ENCODE measurements at regions not wholly inside any gene's neighbourhood (a gene's known extent, or its start where the extent isn't known, plus 50 kb on each side); places are given as distances from the start of the nearest gene placed in this dataset.
"Not testable (repeated sequence)": the region's sequence is repeated elsewhere in the genome, so short reads cannot be mapped to it uniquely, and the experiment has no call there.

GRCh38 chr10:118963933-118964332 is 65.6 kb upstream of the NANOS1 start:
- RAD21 ChIA-PET (ENCODE audit: low non-redundant PET in 1 of 2, low total read pairs in 2 of 2, uncharacterized antibody in 2 of 2, unreplicated experiment in 2 of 2), result no interaction called here
- H3K4me2 ChIP-seq (ENCODE audit: low read length), result no peak overlapping the region
- no peaks in the 10 kb centered on the region for H3K27me3 ChIP-seq (ENCODE audit: insufficient read depth, low read length)
- H4K20me1 ChIP-seq (ENCODE audit: insufficient read depth), result no peaks in the 10 kb centered on the region
- TF ChIP-seq, protein P1, sequence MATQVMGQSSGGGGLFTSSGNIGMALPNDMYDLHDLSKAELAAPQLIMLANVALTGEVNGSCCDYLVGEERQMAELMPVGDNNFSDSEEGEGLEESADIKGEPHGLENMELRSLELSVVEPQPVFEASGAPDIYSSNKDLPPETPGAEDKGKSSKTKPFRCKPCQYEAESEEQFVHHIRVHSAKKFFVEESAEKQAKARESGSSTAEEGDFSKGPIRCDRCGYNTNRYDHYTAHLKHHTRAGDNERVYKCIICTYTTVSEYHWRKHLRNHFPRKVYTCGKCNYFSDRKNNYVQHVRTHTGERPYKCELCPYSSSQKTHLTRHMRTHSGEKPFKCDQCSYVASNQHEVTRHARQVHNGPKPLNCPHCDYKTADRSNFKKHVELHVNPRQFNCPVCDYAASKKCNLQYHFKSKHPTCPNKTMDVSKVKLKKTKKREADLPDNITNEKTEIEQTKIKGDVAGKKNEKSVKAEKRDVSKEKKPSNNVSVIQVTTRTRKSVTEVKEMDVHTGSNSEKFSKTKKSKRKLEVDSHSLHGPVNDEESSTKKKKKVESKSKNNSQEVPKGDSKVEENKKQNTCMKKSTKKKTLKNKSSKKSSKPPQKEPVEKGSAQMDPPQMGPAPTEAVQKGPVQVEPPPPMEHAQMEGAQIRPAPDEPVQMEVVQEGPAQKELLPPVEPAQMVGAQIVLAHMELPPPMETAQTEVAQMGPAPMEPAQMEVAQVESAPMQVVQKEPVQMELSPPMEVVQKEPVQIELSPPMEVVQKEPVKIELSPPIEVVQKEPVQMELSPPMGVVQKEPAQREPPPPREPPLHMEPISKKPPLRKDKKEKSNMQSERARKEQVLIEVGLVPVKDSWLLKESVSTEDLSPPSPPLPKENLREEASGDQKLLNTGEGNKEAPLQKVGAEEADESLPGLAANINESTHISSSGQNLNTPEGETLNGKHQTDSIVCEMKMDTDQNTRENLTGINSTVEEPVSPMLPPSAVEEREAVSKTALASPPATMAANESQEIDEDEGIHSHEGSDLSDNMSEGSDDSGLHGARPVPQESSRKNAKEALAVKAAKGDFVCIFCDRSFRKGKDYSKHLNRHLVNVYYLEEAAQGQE (IDR thresholded peaks at IDR 0.05; ENCODE audit: low read depth), result no peak
- TF ChIP-seq SIN3A (IDR thresholded peaks at IDR 0.05; ENCODE audit: low read depth) (no peak), ZFX (IDR thresholded peaks at IDR 0.05) (no peak), EGR1 (IDR thresholded peaks at IDR 0.05; ENCODE audit: low read depth) (no peak), ZBTB33 (IDR thresholded peaks at IDR 0.05; ENCODE audit: extremely low read depth, insufficient replicate concordance, low read length) (no peak), ZNF274 (IDR thresholded peaks at IDR 0.05; ENCODE audit: low read depth, low read length) (no peak), CBX3 (IDR thresholded peaks at IDR 0.05; ENCODE audit: low read depth) (no peak), POLR2A (IDR thresholded peaks at IDR 0.05; ENCODE audit: borderline replicate concordance, extremely low read depth, insufficient read depth, insufficient read length) (no peak)
- POLR2A ChIA-PET, result no interaction called here
- no peak overlapping the region for H3K27ac ChIP-seq (ENCODE audit: low read depth, low read length)
- H3K4me1 ChIP-seq (ENCODE audit: control insufficient read depth in 1 of 2, insufficient read depth in 2 of 2, low read length in 2 of 2), result peaks cover 6 to 46% of the 10 kb centered on the region in 2 experiments
- DNase-seq (ENCODE audit: low read depth, low spot score), result no peak
- H3K79me2 ChIP-seq (ENCODE audit: insufficient read depth, low read length), result no peaks in the 10 kb centered on the region
- no peaks in the 10 kb centered on the region for H3K9me3 ChIP-seq (ENCODE audit: control insufficient read depth in 1 of 2, insufficient read depth in 1 of 2, low read depth in 1 of 2, low read length in 2 of 2)
- CTCF ChIA-PET, result no interaction called here
- no peaks in the 10 kb centered on the region for H3K9me2 ChIP-seq (ENCODE audit: insufficient read depth)
- BruUV-seq (replicated peaks), result no TSS peak
- no peak for ATAC-seq
- intact Hi-C loops (cut with micrococcal nuclease), result no loop called here
- H3K4me3 ChIP-seq (replicated peaks in 1 of 2; ENCODE audit: low read depth in 1 of 2, low read length in 2 of 2), result no peak overlapping the region
- H3K9ac ChIP-seq (ENCODE audit: low read length), result no peak overlapping the region
- H3K36me3 ChIP-seq (ENCODE audit: control insufficient read depth in 1 of 2, insufficient read depth in 2 of 2, low read length in 2 of 2), result no peaks in the 10 kb centered on the region
- no peak overlapping the region for H2AFZ ChIP-seq (ENCODE audit: low read depth, low read length, poor library complexity, severe bottlenecking)

GRCh38 chr10:118964476-118964875 is 65.0 kb upstream of the NANOS1 start:
- POLR2A ChIA-PET, CTCF ChIA-PET: not testable (repeated sequence)

More at GRCh38 chr10:118964476-118964875, 65.0 kb upstream of the NANOS1 start:
- H3K4me1 ChIP-seq (ENCODE audit: control insufficient read depth in 1 of 2, insufficient read depth in 2 of 2, low read length in 2 of 2), result peaks cover 2 to 41% of the 10 kb centered on the region in 2 experiments; a peak in 3 of 4 replicates
- H3K36me3 ChIP-seq (ENCODE audit: control insufficient read depth in 1 of 2, insufficient read depth in 2 of 2, low read length in 2 of 2); H3K9me2 ChIP-seq (ENCODE audit: insufficient read depth); H3K9me3 ChIP-seq (ENCODE audit: control insufficient read depth in 1 of 2, insufficient read depth in 1 of 2, low read depth in 1 of 2, low read length in 2 of 2); intact Hi-C loops (cut with micrococcal nuclease); BruUV-seq (replicated peaks); H3K27me3 ChIP-seq (ENCODE audit: insufficient read depth, low read length); H3K79me2 ChIP-seq (ENCODE audit: insufficient read depth, low read length); H4K20me1 ChIP-seq (ENCODE audit: insufficient read depth); H3K4me2 ChIP-seq (ENCODE audit: low read length); DNase-seq (ENCODE audit: low read depth, low spot score); H3K9ac ChIP-seq (ENCODE audit: low read length); RAD21 ChIA-PET (ENCODE audit: low non-redundant PET in 1 of 2, low total read pairs in 2 of 2, uncharacterized antibody in 2 of 2, unreplicated experiment in 2 of 2); H3K27ac ChIP-seq (ENCODE audit: low read depth, low read length); ATAC-seq; H3K4me3 ChIP-seq (replicated peaks in 1 of 2; ENCODE audit: low read depth in 1 of 2, low read length in 2 of 2); H2AFZ ChIP-seq (ENCODE audit: low read depth, low read length, poor library complexity, severe bottlenecking): not testable (repeated sequence)

All from HCT116 (cell line).